ENCODE measurements at regions not wholly inside any gene's neighbourhood (a gene's known extent, or its start where the extent isn't known, plus 50 kb on each side); places are given as distances from the start of the nearest gene placed in this dataset.

DNA sequence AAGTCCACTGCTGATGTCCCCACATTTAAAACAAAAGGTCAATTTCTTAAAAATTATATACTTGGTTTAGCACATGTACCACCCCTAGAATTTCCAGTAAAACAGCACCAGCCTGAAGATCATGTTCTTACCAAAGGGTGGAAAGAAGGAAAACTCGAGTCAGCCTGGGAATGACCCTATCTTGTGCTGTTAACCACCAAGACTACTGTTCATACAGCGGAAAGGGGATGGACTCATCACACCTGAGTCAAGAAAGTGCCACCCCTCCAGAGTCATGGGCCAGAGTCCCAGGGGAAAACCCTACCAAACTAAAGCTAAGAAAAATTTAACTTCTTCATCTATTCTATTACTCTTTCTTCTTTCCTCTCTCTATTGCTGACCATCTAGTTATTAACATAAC, 113.6 kb upstream of the PPM1J start:
- TF ChIP-seq YY1 (IDR thresholded peaks at IDR 0.05; ENCODE audit: insufficient read depth, insufficient read length): no peak
- no peak for TF ChIP-seq ZNF274 (IDR thresholded peaks at IDR 0.05; ENCODE audit: low read depth, low read length)
